H1 (cell line): ENCODE measurements at regions not wholly inside any gene's neighbourhood (a gene's known extent, or its start where the extent isn't known, plus 50 kb on each side); places are given as distances from the start of the nearest gene placed in this dataset.

Source experiments
- CTCF ChIA-PET: fragments of 300-600 bp; sonication (Branson Sonifier 250); formaldehyde crosslinking; loops from one replicate; lab custom pipeline; 2021; ENCODE audit not compliant: partially characterized antibody; lab: Charles Lee
- POLR2A ChIA-PET: fragments of 300-600 bp; sonication (Branson Sonifier 250); formaldehyde crosslinking; loops from one replicate; lab custom pipeline; 2021; ENCODE audit warnings: inconsistent platforms; ENCODE audit not compliant: partially characterized antibody; lab: Charles Lee
- DNase-seq, 2 experiments: peaks; one replicate each; pipeline versions ENCODE4 v3.0.0 to v3.0.0-alpha.2; 2010 to 2022; ENCODE audit warnings: low spot score in 2 of 2, low read depth in 1 of 2, mixed read lengths in 1 of 2
- FAIRE-seq: peaks from 2 replicates; lab custom pipeline; 2011; peaks lifted over from hg19 to GRCh38; lab: Jason Lieb, UNC
- H2AFZ ChIP-seq: 2 replicates; pipeline ENCODE4 v1.8.1; 2012; ENCODE audit warnings: low read length, inconsistent platforms
- H2AK5ac ChIP-seq: 2 replicates; pipeline ENCODE4 v1.6.1; 2013; ENCODE audit warnings: low read depth, low read length
- H2BK120ac ChIP-seq: replicated peaks from 2 replicates; pipeline ENCODE3; 2013; ENCODE audit warnings: low read depth, low read length, inconsistent platforms
- H2BK12ac ChIP-seq: 2 replicates; pipeline ENCODE4 v1.6.1; 2013; ENCODE audit warnings: low read depth, low read length
- H2BK15ac ChIP-seq: 2 replicates; pipeline ENCODE4 v1.6.1; 2013; ENCODE audit warnings: low read length
- H2BK20ac ChIP-seq: 2 replicates; pipeline ENCODE4 v1.6.1; 2013; ENCODE audit warnings: low read length
- H2BK5ac ChIP-seq: 2 replicates; pipeline ENCODE4 v1.6.1; 2013; ENCODE audit warnings: low read depth, low read length
- H3K14ac ChIP-seq: 2 replicates; pipeline ENCODE4 v1.6.1; 2013; ENCODE audit warnings: inconsistent platforms; ENCODE audit not compliant: insufficient read length
- H3K18ac ChIP-seq: 2 replicates; pipeline ENCODE4 v1.6.1; 2013; ENCODE audit warnings: low read length; ENCODE audit errors: extremely low read depth
- H3K23ac ChIP-seq: 2 replicates; pipeline ENCODE4 v1.6.1; 2013; ENCODE audit warnings: inconsistent platforms; ENCODE audit not compliant: insufficient read length
- H3K23me2 ChIP-seq: 2 replicates; pipeline ENCODE4 v1.6.1; 2013; ENCODE audit warnings: low read depth, low read length
- H3K27ac ChIP-seq: 2 replicates; pipeline ENCODE4 v1.6.1; 2011; ENCODE audit warnings: low read depth, low read length, inconsistent platforms
- H3K27me3 ChIP-seq, 4 experiments: replicated peaks in 1 of 4; 1 replicate in 1 of 4; 2 replicates in 3 of 4; pipeline versions ENCODE4 v1.6.1 to v1.8.1; 2011 to 2013; ENCODE audit warnings: low read length in 3 of 4, mild to moderate bottlenecking in 3 of 4, inconsistent platforms in 2 of 4, mixed read lengths in 2 of 4, moderate library complexity in 1 of 4; ENCODE audit not compliant: control insufficient read depth in 3 of 4, insufficient read depth in 3 of 4; ENCODE audit errors: extremely low read depth in 1 of 4
- H3K36me3 ChIP-seq, 4 experiments: 2 replicates each; pipeline versions ENCODE4 v1.6.1 to v1.8.1; 2011 to 2013; ENCODE audit warnings: mild to moderate bottlenecking in 4 of 4, low read length in 3 of 4, moderate library complexity in 2 of 4, control low read depth in 1 of 4, inconsistent platforms in 1 of 4; ENCODE audit not compliant: insufficient read depth in 4 of 4, control insufficient read depth in 2 of 4
- H3K4ac ChIP-seq: replicated peaks from 2 replicates; pipeline ENCODE3; 2013; ENCODE audit warnings: low read length, low read depth, mixed read lengths, inconsistent platforms; ENCODE audit not compliant: insufficient read length
- H3K4me1 ChIP-seq, 4 experiments: replicated peaks in 1 of 4; 1 replicate in 1 of 4; 2 replicates in 3 of 4; pipeline versions ENCODE4 v1.6.1 to v1.8.1; 2011 to 2013; ENCODE audit warnings: low read length in 3 of 4, inconsistent platforms in 2 of 4, mixed read lengths in 1 of 4; ENCODE audit not compliant: insufficient read depth in 4 of 4, control insufficient read depth in 3 of 4
- H3K4me2 ChIP-seq, 2 experiments: 2 replicates each; pipeline versions ENCODE4 v1.6.1 to v1.8.1; 2011 to 2013; ENCODE audit warnings: low read depth in 2 of 2, low read length in 2 of 2, control low read depth in 1 of 2, inconsistent platforms in 1 of 2, mild to moderate bottlenecking in 1 of 2; ENCODE audit not compliant: insufficient read depth in 1 of 2
- H3K4me3 ChIP-seq, 4 experiments: fragments of 200-600, 300-600 bp in 1 of 4; sonication (generic), shearing (Covaris generic), sonication (Bioruptor Twin) in 1 of 4; 2 replicates each; pipeline versions ENCODE4 v1.5.1 to v1.8.1; 2011 to 2016; ENCODE audit warnings: low read length in 4 of 4, low read depth in 3 of 4, control low read depth in 2 of 4, inconsistent platforms in 2 of 4, mild to moderate bottlenecking in 2 of 4, mixed read lengths in 1 of 4, moderate library complexity in 1 of 4; ENCODE audit not compliant: insufficient read depth in 2 of 4; ENCODE audit errors: extremely low read depth in 1 of 4
- H3K56ac ChIP-seq: replicated peaks from 2 replicates; pipeline ENCODE3; 2013; ENCODE audit warnings: low read depth, mild to moderate bottlenecking, mixed read lengths, low read length, inconsistent platforms; ENCODE audit not compliant: insufficient read length
- H3K79me1 ChIP-seq: 2 replicates; pipeline ENCODE4 v1.6.1; 2013; ENCODE audit warnings: low read depth, low read length, control low read depth
- H3K79me2 ChIP-seq, 2 experiments: 2 replicates each; pipeline versions ENCODE4 v1.6.1 to v1.8.1; 2012 to 2013; ENCODE audit warnings: low read length in 2 of 2, mild to moderate bottlenecking in 2 of 2, inconsistent platforms in 1 of 2; ENCODE audit not compliant: insufficient read depth in 2 of 2, control insufficient read depth in 1 of 2
- H3K9ac ChIP-seq, 4 experiments: replicated peaks in 1 of 4; 1 replicate in 1 of 4; 2 replicates in 3 of 4; pipeline versions ENCODE4 v1.6.1 to v1.8.1; 2011 to 2013; ENCODE audit warnings: low read depth in 3 of 4, low read length in 3 of 4, control low read depth in 2 of 4, mild to moderate bottlenecking in 2 of 4, moderate library complexity in 2 of 4, inconsistent platforms in 1 of 4; ENCODE audit errors: extremely low read depth in 1 of 4
- H3K9me3 ChIP-seq, 2 experiments: 2 replicates each; pipeline versions ENCODE4 v1.6.1 to v1.8.1; 2012 to 2013; ENCODE audit warnings: mild to moderate bottlenecking in 2 of 2, moderate library complexity in 2 of 2, control low read depth in 1 of 2, inconsistent platforms in 1 of 2, low read depth in 1 of 2, low read length in 1 of 2, mixed read lengths in 1 of 2; ENCODE audit not compliant: insufficient read depth in 2 of 2
- H4K20me1 ChIP-seq, 2 experiments: replicated peaks in 1 of 2; 2 replicates each; pipeline versions ENCODE3 to v1.8.1; 2011 to 2013; ENCODE audit warnings: inconsistent platforms in 2 of 2, low read length in 2 of 2, mild to moderate bottlenecking in 1 of 2; ENCODE audit not compliant: insufficient read depth in 2 of 2, control insufficient read depth in 1 of 2
- H4K5ac ChIP-seq: 2 replicates; pipeline ENCODE4 v1.6.1; 2013; ENCODE audit warnings: low read length, low read depth, mixed read lengths, inconsistent platforms; ENCODE audit not compliant: insufficient read length
- H4K8ac ChIP-seq: 2 replicates; pipeline ENCODE4 v1.8.0; 2013; ENCODE audit warnings: mild to moderate bottlenecking, moderate library complexity, low read length, inconsistent platforms; ENCODE audit not compliant: insufficient read depth; ENCODE audit errors: extremely low read depth
- H4K91ac ChIP-seq: replicated peaks from 2 replicates; pipeline ENCODE3; 2013; ENCODE audit warnings: low read length, mixed read lengths, inconsistent platforms; ENCODE audit not compliant: insufficient read length
- CTBP2 ChIP-seq: IDR thresholded peaks from 2 replicates; pipeline ENCODE4 v1.7.0; 2011; ENCODE audit warnings: borderline replicate concordance, mild to moderate bottlenecking, moderate library complexity, mixed read lengths, low read length; ENCODE audit not compliant: insufficient read depth, insufficient read length
- EGR1 ChIP-seq: IDR thresholded peaks from 2 replicates; pipeline ENCODE4 v1.6.1; 2011; ENCODE audit warnings: low read depth, low read length, borderline replicate concordance
- RNF2 ChIP-seq: fragments of 200-900, 300-1000 bp; sonication (generic); IDR thresholded peaks from 2 replicates; pipeline ENCODE4 v1.7.1; 2016; ENCODE audit warnings: borderline replicate concordance, low read depth, mild to moderate bottlenecking, antibody characterized with exemption, low read length; ENCODE audit not compliant: poor library complexity, severe bottlenecking; ENCODE audit errors: missing control alignments
- TCF12 ChIP-seq: IDR thresholded peaks from 2 replicates; pipeline ENCODE4 v1.6.1; 2011; ENCODE audit warnings: low read depth, mild to moderate bottlenecking, low read length
- WGBS, 2 experiments: shearing (Covaris generic) in 1 of 2; methylation state at CpG; one replicate each; pipeline versions ENCODE4 v1.1.6 to v1.1.7; 2013 to 2015; ENCODE audit warnings: low lambda C conversion rate in 2 of 2, mixed read lengths in 2 of 2, inconsistent platforms in 1 of 2, low coverage in 1 of 2, missing lambda C conversion rate in 1 of 2; ENCODE audit not compliant: insufficient replicate concordance in 2 of 2, insufficient coverage in 1 of 2, insufficient read length in 1 of 2; ENCODE audit errors: extremely low coverage in 1 of 2, missing lambda C conversion rate in 1 of 2; 5-methylcytosine and 5-hydroxymethylcytosine counted together

- Histone ChIP-seq H4K5ac (no peak overlapping the region), H2BK15ac (no peak overlapping the region), H3K23me2 (no peaks in the 10 kb centered on the region), H3K9me3 (no peaks in the 10 kb centered on the region), H2AK5ac (no peak overlapping the region), H2BK12ac (no peak overlapping the region), H3K14ac (no peak overlapping the region), H3K4ac (no peak overlapping the region), H3K27ac (no peak overlapping the region), H3K36me3 (no peaks in the 10 kb centered on the region), H3K79me1 (no peaks in the 10 kb centered on the region), H3K18ac (no peak overlapping the region), H2BK20ac (no peak overlapping the region), H3K27me3 (no peaks in the 10 kb centered on the region), H4K91ac (no peak overlapping the region), H4K20me1 (no peaks in the 10 kb centered on the region), H3K4me1 (no peaks in the 10 kb centered on the region), H4K8ac (no peak overlapping the region), H2BK5ac (no peak overlapping the region), H3K4me3 (no peak overlapping the region), H3K56ac (no peak overlapping the region), H2AFZ (no peak overlapping the region), H3K23ac (no peak overlapping the region), H3K9ac (no peak overlapping the region), H2BK120ac (no peak overlapping the region), H3K79me2 (no peaks in the 10 kb centered on the region), H3K4me2 (no peak overlapping the region)
- TF ChIP-seq CTBP2 = no peak
- no peak for TF ChIP-seq RNF2
- no peak for TF ChIP-seq TCF12
- no peak for TF ChIP-seq EGR1
- FAIRE-seq (no peak), DNase-seq (no peak)
- 78% methylated on average over 2 of the region's 2 CpGs; no CpG with 5 or more reads in 1 of the 2 experiments for WGBS, 2 experiments
- POLR2A ChIA-PET = no interaction called here
- CTCF ChIA-PET = interaction anchor here (0.9 to 1.1 kb wide), 2 partner anchors 29 to 35 kb away, joined by 3 read pairs; no protein-coding TSS in a partner anchor
Measured at GRCh38 chr1:219689774-219690173, 76.9 kb upstream of the ZC3H11B start.
